GM12878 (cell line): ENCODE measurements at regions not wholly inside any gene's neighbourhood (a gene's known extent, or its start where the extent isn't known, plus 50 kb on each side); places are given as distances from the start of the nearest gene placed in this dataset.

Source experiments
- CBX3 ChIP-seq: fragments of 200-600 bp; sonication (generic); IDR thresholded peaks from 2 replicates; pipeline ENCODE4 v1.6.1; 2016; ENCODE audit warnings: low read depth, borderline replicate concordance
- CHD2 ChIP-seq: IDR thresholded peaks from 2 replicates; pipeline ENCODE4 v1.6.1; 2011; ENCODE audit warnings: low read depth, low read length, improper control_type of control experiment, borderline replicate concordance
- CHD4 ChIP-seq: fragments of 200-600 bp; sonication (generic); IDR thresholded peaks from 2 replicates; pipeline ENCODE4 v1.6.1; 2016; ENCODE audit warnings: mild to moderate bottlenecking
- CREM ChIP-seq: IDR thresholded peaks from 2 replicates; pipeline ENCODE4 v1.6.1; 2014; ENCODE audit warnings: antibody characterized with exemption, low read depth
- HDAC2 ChIP-seq: fragments of 200-600 bp; sonication (generic); IDR thresholded peaks from 2 replicates; pipeline ENCODE4 v1.6.1; 2017
- NFYB ChIP-seq: IDR thresholded peaks from 2 replicates; pipeline ENCODE4 v1.6.1; 2011; ENCODE audit warnings: low read depth, mild to moderate bottlenecking, low read length, improper control_type of control experiment, moderate library complexity; ENCODE audit not compliant: insufficient read depth
- NR2C1 ChIP-seq: fragments of 450-650 bp; IDR thresholded peaks from 2 replicates; pipeline ENCODE4 v1.6.1; 2017; ENCODE audit warnings: antibody characterized with exemption, mild to moderate bottlenecking, moderate library complexity
- POLR2AphosphoS5 ChIP-seq: IDR thresholded peaks from 2 replicates; pipeline ENCODE4 v1.6.1; 2011; ENCODE audit warnings: mild to moderate bottlenecking, low read length, inconsistent platforms
- RCOR1 ChIP-seq: conservative IDR thresholded peaks from 2 replicates; pipeline ENCODE4 v1.6.1; 2012; ENCODE audit warnings: low read depth, low read length, improper control_type of control experiment
- SREBF2 ChIP-seq: IDR thresholded peaks from 2 replicates; pipeline ENCODE4 v1.6.1; 2012; ENCODE audit warnings: mild to moderate bottlenecking, low read length
- TAF1 ChIP-seq: IDR thresholded peaks from 2 replicates; pipeline ENCODE4 v1.6.1; 2011; ENCODE audit warnings: mild to moderate bottlenecking, low read depth, low read length, borderline replicate concordance
- TBL1XR1 ChIP-seq: IDR thresholded peaks from 2 replicates; pipeline ENCODE4 v1.6.1; 2012; ENCODE audit warnings: low read depth, low read length, improper control_type of control experiment
- ZNF622 ChIP-seq: fragments of 450-650 bp; IDR thresholded peaks from 2 replicates; pipeline ENCODE4 v1.6.1; 2017; ENCODE audit warnings: mild to moderate bottlenecking, inconsistent platforms
- TF ChIP-seq, protein P1 (sequence below): IDR thresholded peaks from 2 replicates; pipeline ENCODE4 v1.6.1; 2011; ENCODE audit warnings: low read depth, low read length, improper control_type of control experiment, borderline replicate concordance
- TF ChIP-seq, protein P2 (sequence below): fragments of 450-650 bp; IDR thresholded peaks from 2 replicates; pipeline ENCODE4 v1.6.1; 2016; ENCODE audit warnings: mild to moderate bottlenecking, moderate library complexity, borderline replicate concordance
- TF ChIP-seq, protein P3 (sequence below): fragments of 450-650 bp; IDR thresholded peaks from 2 replicates; pipeline ENCODE4 v1.6.1; 2016; ENCODE audit warnings: mild to moderate bottlenecking
- TF ChIP-seq, protein P4 (sequence below): IDR thresholded peaks from 2 replicates; pipeline ENCODE4 v1.6.1; 2011; ENCODE audit warnings: borderline replicate concordance, low read depth, mild to moderate bottlenecking, moderate library complexity, mixed read lengths, low read length; ENCODE audit not compliant: insufficient read depth; ENCODE audit errors: extremely low read length
- TF ChIP-seq, protein P5 (sequence below): IDR thresholded peaks from 2 replicates; pipeline ENCODE4 v1.6.1; 2011; ENCODE audit warnings: mild to moderate bottlenecking, low read depth, low read length, moderate library complexity; ENCODE audit not compliant: insufficient replicate concordance
- TF ChIP-seq, protein P6 (sequence below): fragments of 450-650 bp; IDR thresholded peaks from 2 replicates; pipeline ENCODE4 v1.6.1; 2018; ENCODE audit warnings: borderline replicate concordance, mild to moderate bottlenecking; ENCODE audit not compliant: partially characterized antibody

DNA sequence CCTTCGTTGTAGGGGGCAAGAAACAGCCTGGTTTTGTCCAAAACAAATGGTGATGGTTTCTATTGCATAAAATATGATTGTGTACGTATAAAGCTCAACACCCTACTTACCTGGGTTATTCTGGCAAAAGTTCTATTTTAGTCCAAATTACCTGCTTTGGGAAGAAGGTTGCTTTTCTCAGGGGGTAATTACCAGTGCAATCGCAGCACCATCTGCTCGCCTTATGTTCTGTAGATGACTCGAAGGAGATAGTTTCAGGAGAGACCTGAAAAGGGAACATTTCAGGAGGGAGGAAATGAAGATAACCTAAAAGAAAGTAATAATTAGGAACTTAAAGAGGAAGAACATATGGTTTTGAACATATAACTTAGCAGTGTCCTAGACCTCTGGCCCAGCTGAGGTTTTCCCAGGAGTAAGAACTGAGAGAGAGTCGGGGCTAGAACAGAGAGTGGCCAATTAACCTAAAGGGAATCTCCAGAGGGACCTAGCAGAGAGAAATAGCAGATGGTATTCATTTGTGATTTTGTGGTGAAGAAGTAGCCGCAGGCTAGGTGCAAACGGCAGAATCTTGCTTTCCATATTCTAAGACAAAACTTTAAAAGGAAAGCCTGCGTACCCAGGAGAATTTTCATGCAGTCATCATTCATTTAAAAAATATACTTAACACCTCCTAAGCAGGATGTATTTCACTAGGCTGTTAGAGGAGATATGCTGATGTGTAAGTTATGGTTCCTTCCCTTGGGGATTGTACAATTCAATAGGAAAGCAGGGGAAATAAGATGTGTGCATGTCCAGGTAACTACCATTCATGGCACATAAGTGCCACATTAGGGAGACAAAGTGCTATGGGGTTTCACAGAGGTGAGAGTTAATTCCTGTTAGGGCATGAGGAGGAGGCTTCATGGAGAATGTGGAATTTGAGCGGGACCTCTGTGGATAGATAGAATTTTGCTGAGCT is 113.0 kb upstream of the SLC10A2 start (continued):
- TF ChIP-seq, protein P1, sequence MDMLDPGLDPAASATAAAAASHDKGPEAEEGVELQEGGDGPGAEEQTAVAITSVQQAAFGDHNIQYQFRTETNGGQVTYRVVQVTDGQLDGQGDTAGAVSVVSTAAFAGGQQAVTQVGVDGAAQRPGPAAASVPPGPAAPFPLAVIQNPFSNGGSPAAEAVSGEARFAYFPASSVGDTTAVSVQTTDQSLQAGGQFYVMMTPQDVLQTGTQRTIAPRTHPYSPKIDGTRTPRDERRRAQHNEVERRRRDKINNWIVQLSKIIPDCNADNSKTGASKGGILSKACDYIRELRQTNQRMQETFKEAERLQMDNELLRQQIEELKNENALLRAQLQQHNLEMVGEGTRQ, result no peak
- TF ChIP-seq, protein P2, sequence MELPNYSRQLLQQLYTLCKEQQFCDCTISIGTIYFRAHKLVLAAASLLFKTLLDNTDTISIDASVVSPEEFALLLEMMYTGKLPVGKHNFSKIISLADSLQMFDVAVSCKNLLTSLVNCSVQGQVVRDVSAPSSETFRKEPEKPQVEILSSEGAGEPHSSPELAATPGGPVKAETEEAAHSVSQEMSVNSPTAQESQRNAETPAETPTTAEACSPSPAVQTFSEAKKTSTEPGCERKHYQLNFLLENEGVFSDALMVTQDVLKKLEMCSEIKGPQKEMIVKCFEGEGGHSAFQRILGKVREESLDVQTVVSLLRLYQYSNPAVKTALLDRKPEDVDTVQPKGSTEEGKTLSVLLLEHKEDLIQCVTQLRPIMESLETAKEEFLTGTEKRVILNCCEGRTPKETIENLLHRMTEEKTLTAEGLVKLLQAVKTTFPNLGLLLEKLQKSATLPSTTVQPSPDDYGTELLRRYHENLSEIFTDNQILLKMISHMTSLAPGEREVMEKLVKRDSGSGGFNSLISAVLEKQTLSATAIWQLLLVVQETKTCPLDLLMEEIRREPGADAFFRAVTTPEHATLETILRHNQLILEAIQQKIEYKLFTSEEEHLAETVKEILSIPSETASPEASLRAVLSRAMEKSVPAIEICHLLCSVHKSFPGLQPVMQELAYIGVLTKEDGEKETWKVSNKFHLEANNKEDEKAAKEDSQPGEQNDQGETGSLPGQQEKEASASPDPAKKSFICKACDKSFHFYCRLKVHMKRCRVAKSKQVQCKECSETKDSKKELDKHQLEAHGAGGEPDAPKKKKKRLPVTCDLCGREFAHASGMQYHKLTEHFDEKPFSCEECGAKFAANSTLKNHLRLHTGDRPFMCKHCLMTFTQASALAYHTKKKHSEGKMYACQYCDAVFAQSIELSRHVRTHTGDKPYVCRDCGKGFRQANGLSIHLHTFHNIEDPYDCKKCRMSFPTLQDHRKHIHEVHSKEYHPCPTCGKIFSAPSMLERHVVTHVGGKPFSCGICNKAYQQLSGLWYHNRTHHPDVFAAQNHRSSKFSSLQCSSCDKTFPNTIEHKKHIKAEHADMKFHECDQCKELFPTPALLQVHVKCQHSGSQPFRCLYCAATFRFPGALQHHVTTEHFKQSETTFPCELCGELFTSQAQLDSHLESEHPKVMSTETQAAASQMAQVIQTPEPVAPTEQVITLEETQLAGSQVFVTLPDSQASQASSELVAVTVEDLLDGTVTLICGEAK, result no peak
- TF ChIP-seq POLR2AphosphoS5 (no peak), RCOR1 (no peak), CHD2 (no peak), CBX3 (no peak), SREBF2 (no peak), CHD4 (no peak), NFYB (no peak), ZNF622 (no peak), TBL1XR1 (peak; percentile 30; the same call in 1 of the 2 replicates), CREM (no peak), HDAC2 (no peak), TAF1 (no peak), NR2C1 (no peak)
- TF ChIP-seq, protein P3, sequence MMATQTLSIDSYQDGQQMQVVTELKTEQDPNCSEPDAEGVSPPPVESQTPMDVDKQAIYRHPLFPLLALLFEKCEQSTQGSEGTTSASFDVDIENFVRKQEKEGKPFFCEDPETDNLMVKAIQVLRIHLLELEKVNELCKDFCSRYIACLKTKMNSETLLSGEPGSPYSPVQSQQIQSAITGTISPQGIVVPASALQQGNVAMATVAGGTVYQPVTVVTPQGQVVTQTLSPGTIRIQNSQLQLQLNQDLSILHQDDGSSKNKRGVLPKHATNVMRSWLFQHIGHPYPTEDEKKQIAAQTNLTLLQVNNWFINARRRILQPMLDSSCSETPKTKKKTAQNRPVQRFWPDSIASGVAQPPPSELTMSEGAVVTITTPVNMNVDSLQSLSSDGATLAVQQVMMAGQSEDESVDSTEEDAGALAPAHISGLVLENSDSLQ, result no peak
- TF ChIP-seq, protein P4, sequence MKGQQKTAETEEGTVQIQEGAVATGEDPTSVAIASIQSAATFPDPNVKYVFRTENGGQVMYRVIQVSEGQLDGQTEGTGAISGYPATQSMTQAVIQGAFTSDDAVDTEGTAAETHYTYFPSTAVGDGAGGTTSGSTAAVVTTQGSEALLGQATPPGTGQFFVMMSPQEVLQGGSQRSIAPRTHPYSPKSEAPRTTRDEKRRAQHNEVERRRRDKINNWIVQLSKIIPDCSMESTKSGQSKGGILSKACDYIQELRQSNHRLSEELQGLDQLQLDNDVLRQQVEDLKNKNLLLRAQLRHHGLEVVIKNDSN, result no peak
- TF ChIP-seq, protein P5, sequence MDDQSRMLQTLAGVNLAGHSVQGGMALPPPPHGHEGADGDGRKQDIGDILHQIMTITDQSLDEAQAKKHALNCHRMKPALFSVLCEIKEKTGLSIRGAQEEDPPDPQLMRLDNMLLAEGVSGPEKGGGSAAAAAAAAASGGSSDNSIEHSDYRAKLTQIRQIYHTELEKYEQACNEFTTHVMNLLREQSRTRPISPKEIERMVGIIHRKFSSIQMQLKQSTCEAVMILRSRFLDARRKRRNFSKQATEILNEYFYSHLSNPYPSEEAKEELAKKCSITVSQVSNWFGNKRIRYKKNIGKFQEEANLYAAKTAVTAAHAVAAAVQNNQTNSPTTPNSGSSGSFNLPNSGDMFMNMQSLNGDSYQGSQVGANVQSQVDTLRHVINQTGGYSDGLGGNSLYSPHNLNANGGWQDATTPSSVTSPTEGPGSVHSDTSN, result no peak
- TF ChIP-seq, protein P6, sequence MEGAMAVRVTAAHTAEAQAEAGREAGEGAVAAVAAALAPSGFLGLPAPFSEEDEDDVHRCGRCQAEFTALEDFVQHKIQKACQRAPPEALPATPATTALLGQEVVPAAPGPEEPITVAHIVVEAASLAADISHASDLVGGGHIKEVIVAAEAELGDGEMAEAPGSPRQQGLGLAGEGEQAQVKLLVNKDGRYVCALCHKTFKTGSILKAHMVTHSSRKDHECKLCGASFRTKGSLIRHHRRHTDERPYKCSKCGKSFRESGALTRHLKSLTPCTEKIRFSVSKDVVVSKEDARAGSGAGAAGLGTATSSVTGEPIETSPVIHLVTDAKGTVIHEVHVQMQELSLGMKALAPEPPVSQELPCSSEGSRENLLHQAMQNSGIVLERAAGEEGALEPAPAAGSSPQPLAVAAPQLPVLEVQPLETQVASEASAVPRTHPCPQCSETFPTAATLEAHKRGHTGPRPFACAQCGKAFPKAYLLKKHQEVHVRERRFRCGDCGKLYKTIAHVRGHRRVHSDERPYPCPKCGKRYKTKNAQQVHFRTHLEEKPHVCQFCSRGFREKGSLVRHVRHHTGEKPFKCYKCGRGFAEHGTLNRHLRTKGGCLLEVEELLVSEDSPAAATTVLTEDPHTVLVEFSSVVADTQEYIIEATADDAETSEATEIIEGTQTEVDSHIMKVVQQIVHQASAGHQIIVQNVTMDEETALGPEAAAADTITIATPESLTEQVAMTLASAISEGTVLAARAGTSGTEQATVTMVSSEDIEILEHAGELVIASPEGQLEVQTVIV, result no peak
